ENCODE measurements at regions not wholly inside any gene's neighbourhood (a gene's known extent, or its start where the extent isn't known, plus 50 kb on each side); places are given as distances from the start of the nearest gene placed in this dataset.

DNA sequence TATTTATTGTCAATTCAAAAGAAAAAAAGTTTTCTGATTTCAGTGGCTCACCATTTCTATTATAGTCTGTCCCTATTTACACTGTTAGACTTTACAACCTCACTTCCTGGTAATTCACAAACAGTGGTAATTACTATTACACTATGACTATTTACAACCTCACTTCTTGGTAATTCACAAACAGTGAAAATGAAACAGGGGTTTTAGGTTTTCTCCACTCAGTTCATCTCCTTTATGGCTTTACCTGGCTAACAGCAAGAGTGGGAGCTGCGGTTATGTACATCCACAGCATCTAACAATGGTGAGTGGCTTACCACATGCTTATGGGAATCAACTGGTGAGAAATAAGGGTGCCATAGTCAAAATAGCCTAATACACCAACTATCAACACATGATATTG lies 166.4 kb downstream of the CASP12 start:
- Histone ChIP-seq H3K23ac (ENCODE audit: low read length in 2 of 2) (no peak overlapping the region), H4K91ac (ENCODE audit: low read length) (no peak overlapping the region), H2BK15ac (ENCODE audit: low read depth, poor library complexity, severe bottlenecking) (no peak overlapping the region), H3K14ac (ENCODE audit: low read length in 2 of 2) (no peak overlapping the region), H2BK5ac (ENCODE audit: low read depth, low read length, poor library complexity, severe bottlenecking) (no peak overlapping the region), H2BK12ac (ENCODE audit: low read length in 2 of 2) (no peak overlapping the region), H3K4ac (ENCODE audit: low read depth in 1 of 2, low read length in 2 of 2) (no peak overlapping the region), H2AK5ac (ENCODE audit: low read length, severe bottlenecking) (no peak overlapping the region), H3K27ac (ENCODE audit: low read length, poor library complexity, severe bottlenecking) (no peak overlapping the region), H3K4me3 (ENCODE audit: insufficient read depth in 1 of 2, low read depth in 1 of 2, low read length in 2 of 2) (no peak overlapping the region), H2BK120ac (ENCODE audit: low read depth, low read length) (no peak overlapping the region), H3K18ac (ENCODE audit: low read depth in 1 of 2, low read length in 2 of 2) (no peak overlapping the region), H3K36me3 (ENCODE audit: control insufficient read depth in 1 of 2, insufficient read depth in 2 of 2, low read depth in 1 of 2, low read length in 2 of 2) (no peaks in the 10 kb centered on the region), H3K27me3 (ENCODE audit: control insufficient read depth in 1 of 2, insufficient read depth in 1 of 2, low read length in 2 of 2) (no peaks in the 10 kb centered on the region), H3K79me1 (replicated peaks; ENCODE audit: low read length, poor library complexity, severe bottlenecking) (no peaks in the 10 kb centered on the region), H3K9me3 (ENCODE audit: control insufficient read depth, low read length) (no peaks in the 10 kb centered on the region), H3K4me2 (ENCODE audit: low read length, poor library complexity, severe bottlenecking) (no peak overlapping the region), H2AFZ (ENCODE audit: low read depth, low read length) (no peak overlapping the region), H4K8ac (ENCODE audit: low read length) (no peak overlapping the region), H3K4me1 (ENCODE audit: control insufficient read depth, insufficient read depth, low read depth, low read length) (no peaks in the 10 kb centered on the region), H3K9ac (ENCODE audit: low read length) (no peak overlapping the region)
- no peak for DNase-seq
- WGBS: 67% methylated on average over 1 of the region's 1 CpG

DNA sequence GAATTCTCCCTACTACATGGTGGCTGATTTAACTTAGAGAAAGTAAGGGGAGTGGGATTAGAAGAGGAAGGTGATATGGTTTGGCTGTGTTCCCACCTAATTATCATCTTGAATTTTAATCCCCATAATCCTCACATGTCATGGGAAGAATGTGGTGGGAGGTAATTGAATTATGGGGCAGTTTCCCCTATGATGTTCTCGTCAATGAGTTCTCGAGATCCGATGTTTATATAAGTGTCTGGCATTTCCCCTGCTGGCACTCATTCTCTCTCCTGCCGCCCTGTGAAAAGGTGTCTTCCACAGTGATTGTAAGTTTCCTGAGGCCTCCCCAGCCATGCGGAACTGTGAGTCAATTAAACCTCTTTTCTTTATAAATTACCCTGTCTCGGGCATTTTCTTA lies 169.3 kb downstream of the CASP12 start:
- no peak for DNase-seq
- Histone ChIP-seq H3K27ac (ENCODE audit: low read length, poor library complexity, severe bottlenecking) (no peak overlapping the region), H3K14ac (ENCODE audit: low read length in 2 of 2) (no peak overlapping the region), H3K23ac (ENCODE audit: low read length in 2 of 2) (no peak overlapping the region), H3K18ac (ENCODE audit: low read depth in 1 of 2, low read length in 2 of 2) (no peak overlapping the region), H3K4me2 (ENCODE audit: low read length, poor library complexity, severe bottlenecking) (no peak overlapping the region), H2AFZ (ENCODE audit: low read depth, low read length) (no peak overlapping the region), H2BK5ac (ENCODE audit: low read depth, low read length, poor library complexity, severe bottlenecking) (no peak overlapping the region), H4K91ac (ENCODE audit: low read length) (no peak overlapping the region), H3K9me3 (ENCODE audit: control insufficient read depth, low read length) (no peaks in the 10 kb centered on the region), H3K9ac (ENCODE audit: low read length) (no peak overlapping the region), H3K4ac (ENCODE audit: low read depth in 1 of 2, low read length in 2 of 2) (no peak overlapping the region), H2AK5ac (ENCODE audit: low read length, severe bottlenecking) (no peak overlapping the region), H3K4me3 (ENCODE audit: insufficient read depth in 1 of 2, low read depth in 1 of 2, low read length in 2 of 2) (no peak overlapping the region), H3K36me3 (ENCODE audit: control insufficient read depth in 1 of 2, insufficient read depth in 2 of 2, low read depth in 1 of 2, low read length in 2 of 2) (no peaks in the 10 kb centered on the region), H2BK120ac (ENCODE audit: low read depth, low read length) (no peak overlapping the region), H4K8ac (ENCODE audit: low read length) (no peak overlapping the region), H2BK15ac (ENCODE audit: low read depth, poor library complexity, severe bottlenecking) (no peak overlapping the region), H3K27me3 (ENCODE audit: control insufficient read depth in 1 of 2, insufficient read depth in 1 of 2, low read length in 2 of 2) (no peaks in the 10 kb centered on the region), H3K4me1 (ENCODE audit: control insufficient read depth, insufficient read depth, low read depth, low read length) (no peaks in the 10 kb centered on the region), H3K79me1 (replicated peaks; ENCODE audit: low read length, poor library complexity, severe bottlenecking) (no peaks in the 10 kb centered on the region), H2BK12ac (ENCODE audit: low read length in 2 of 2) (no peak overlapping the region)
- 87% methylated on average over 4 of the region's 6 CpGs for WGBS

DNA sequence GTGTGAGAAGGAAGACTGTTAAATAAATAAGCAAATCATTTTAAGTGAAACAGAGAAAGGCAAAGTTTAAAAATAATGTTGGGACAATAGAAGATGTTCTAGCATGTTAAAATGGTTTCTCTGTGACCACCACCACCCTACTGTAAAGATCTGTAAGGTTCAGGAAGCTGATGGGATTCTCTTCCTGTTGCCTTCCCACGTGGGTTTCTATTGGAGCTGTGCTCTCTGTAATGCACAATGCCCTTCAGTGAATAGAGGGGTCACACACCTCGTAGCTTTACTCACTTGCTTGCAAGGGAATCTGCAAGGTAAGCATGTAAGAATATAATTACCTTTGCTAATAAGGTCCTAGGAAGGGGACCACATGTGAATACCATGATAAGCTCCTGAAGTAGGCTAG lies 170.5 kb downstream of the CASP12 start:
- H2AFZ ChIP-seq (ENCODE audit: low read depth, low read length): no peak overlapping the region
- H2AK5ac ChIP-seq (ENCODE audit: low read length, severe bottlenecking): no peak overlapping the region
- no peak overlapping the region for H2BK5ac ChIP-seq (ENCODE audit: low read depth, low read length, poor library complexity, severe bottlenecking)
- no peaks in the 10 kb centered on the region for H3K79me1 ChIP-seq (replicated peaks; ENCODE audit: low read length, poor library complexity, severe bottlenecking)
- no peak overlapping the region for H2BK12ac ChIP-seq (ENCODE audit: low read length in 2 of 2)
- H4K91ac ChIP-seq (ENCODE audit: low read length): no peak overlapping the region
- H3K18ac ChIP-seq (ENCODE audit: low read depth in 1 of 2, low read length in 2 of 2): no peak overlapping the region
- H3K4me3 ChIP-seq (ENCODE audit: insufficient read depth in 1 of 2, low read depth in 1 of 2, low read length in 2 of 2): no peak overlapping the region
- H3K9ac ChIP-seq (ENCODE audit: low read length): no peak overlapping the region
- no peak overlapping the region for H3K4ac ChIP-seq (ENCODE audit: low read depth in 1 of 2, low read length in 2 of 2)
- no peaks in the 10 kb centered on the region for H3K4me1 ChIP-seq (ENCODE audit: control insufficient read depth, insufficient read depth, low read depth, low read length)
- no peaks in the 10 kb centered on the region for H3K27me3 ChIP-seq (ENCODE audit: control insufficient read depth in 1 of 2, insufficient read depth in 1 of 2, low read length in 2 of 2)
- no peak overlapping the region for H4K8ac ChIP-seq (ENCODE audit: low read length)
- no peak overlapping the region for H3K23ac ChIP-seq (ENCODE audit: low read length in 2 of 2)
- 63% methylated on average over 2 of the region's 2 CpGs for WGBS
- no peak overlapping the region for H3K27ac ChIP-seq (ENCODE audit: low read length, poor library complexity, severe bottlenecking)
- no peaks in the 10 kb centered on the region for H3K9me3 ChIP-seq (ENCODE audit: control insufficient read depth, low read length)
- no peak overlapping the region for H3K14ac ChIP-seq (ENCODE audit: low read length in 2 of 2)
- no peak overlapping the region for H2BK15ac ChIP-seq (ENCODE audit: low read depth, poor library complexity, severe bottlenecking)
- no peak for DNase-seq
- no peaks in the 10 kb centered on the region for H3K36me3 ChIP-seq (ENCODE audit: control insufficient read depth in 1 of 2, insufficient read depth in 2 of 2, low read depth in 1 of 2, low read length in 2 of 2)
- no peak overlapping the region for H2BK120ac ChIP-seq (ENCODE audit: low read depth, low read length)
- no peak overlapping the region for H3K4me2 ChIP-seq (ENCODE audit: low read length, poor library complexity, severe bottlenecking)

DNA sequence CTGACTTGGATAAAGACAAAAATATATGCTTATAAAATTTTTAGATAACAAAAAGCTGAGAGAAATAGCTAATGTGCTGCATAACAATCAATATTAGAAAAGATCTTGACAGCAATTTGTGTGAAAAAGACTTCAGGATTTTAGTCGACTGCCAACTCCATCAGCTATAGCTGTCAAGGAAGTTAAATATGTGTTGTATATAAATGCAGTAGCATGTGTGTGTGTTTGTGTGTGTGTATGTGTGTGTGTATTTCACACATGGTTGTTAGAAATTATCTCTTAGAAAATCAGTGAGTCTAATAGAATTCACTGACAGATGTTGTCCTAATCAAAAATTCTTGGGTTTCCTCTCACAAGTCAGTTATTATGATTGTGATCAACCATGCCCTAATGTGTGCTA lies 171.2 kb downstream of the CASP12 start:
- H3K4ac ChIP-seq (ENCODE audit: low read depth in 1 of 2, low read length in 2 of 2): no peak overlapping the region
- WGBS: 100% methylated on average over 1 of the region's 1 CpG
- no peak overlapping the region for H2BK5ac ChIP-seq (ENCODE audit: low read depth, low read length, poor library complexity, severe bottlenecking)
- H3K4me3 ChIP-seq (ENCODE audit: insufficient read depth in 1 of 2, low read depth in 1 of 2, low read length in 2 of 2): no peak overlapping the region
- H3K18ac ChIP-seq (ENCODE audit: low read depth in 1 of 2, low read length in 2 of 2): no peak overlapping the region
- no peak overlapping the region for H4K8ac ChIP-seq (ENCODE audit: low read length)
- H2BK15ac ChIP-seq (ENCODE audit: low read depth, poor library complexity, severe bottlenecking): no peak overlapping the region
- no peak overlapping the region for H3K23ac ChIP-seq (ENCODE audit: low read length in 2 of 2)
- H3K14ac ChIP-seq (ENCODE audit: low read length in 2 of 2): no peak overlapping the region
- no peak overlapping the region for H3K27ac ChIP-seq (ENCODE audit: low read length, poor library complexity, severe bottlenecking)
- no peaks in the 10 kb centered on the region for H3K27me3 ChIP-seq (ENCODE audit: control insufficient read depth in 1 of 2, insufficient read depth in 1 of 2, low read length in 2 of 2)
- H2AK5ac ChIP-seq (ENCODE audit: low read length, severe bottlenecking): no peak overlapping the region
- H3K9ac ChIP-seq (ENCODE audit: low read length): no peak overlapping the region
- H4K91ac ChIP-seq (ENCODE audit: low read length): no peak overlapping the region
- H3K36me3 ChIP-seq (ENCODE audit: control insufficient read depth in 1 of 2, insufficient read depth in 2 of 2, low read depth in 1 of 2, low read length in 2 of 2): no peaks in the 10 kb centered on the region
- DNase-seq: no peak
- no peak overlapping the region for H2BK12ac ChIP-seq (ENCODE audit: low read length in 2 of 2)
- no peak overlapping the region for H2BK120ac ChIP-seq (ENCODE audit: low read depth, low read length)
- no peaks in the 10 kb centered on the region for H3K79me1 ChIP-seq (replicated peaks; ENCODE audit: low read length, poor library complexity, severe bottlenecking)
- no peak overlapping the region for H2AFZ ChIP-seq (ENCODE audit: low read depth, low read length)
- H3K4me1 ChIP-seq (ENCODE audit: control insufficient read depth, insufficient read depth, low read depth, low read length): no peaks in the 10 kb centered on the region
- H3K4me2 ChIP-seq (ENCODE audit: low read length, poor library complexity, severe bottlenecking): no peak overlapping the region
- no peaks in the 10 kb centered on the region for H3K9me3 ChIP-seq (ENCODE audit: control insufficient read depth, low read length)
